WTC11 (cell line): ENCODE measurements at regions not wholly inside any gene's neighbourhood (a gene's known extent, or its start where the extent isn't known, plus 50 kb on each side); places are given as distances from the start of the nearest gene placed in this dataset.

Experiments
- ATAC-seq: fragments of 200-7000 bp; cut with Tn5 transposase; 2 replicates; pipeline ENCODE4 v1.10.0; 2021; ENCODE audit warnings: mild to moderate bottlenecking, moderate library complexity
- CTCF ChIA-PET: fragments of 300-600 bp; sonication (Branson Sonifier 250); formaldehyde crosslinking; loops from one replicate; lab custom pipeline; 2021; ENCODE audit warnings: antibody characterized with exemption; lab: Charles Lee
- POLR2A ChIA-PET: fragments of 350-600 bp; sonication (Branson Sonifier 250); formaldehyde crosslinking; loops from one replicate; lab custom pipeline; 2021; ENCODE audit warnings: antibody characterized with exemption; lab: Charles Lee
- DNase-seq: peaks from one replicate; pipeline ENCODE4 v3.0.0; 2021; ENCODE audit warnings: low spot score
- H3K27ac Mint-ChIP-seq: 2 replicates; pipeline ENCODE4 v1.8.0; 2021; ENCODE audit warnings: mixed read lengths
- H3K27me3 Mint-ChIP-seq: 2 replicates; pipeline ENCODE4 v1.8.0; 2021; ENCODE audit warnings: low read depth, mild to moderate bottlenecking, moderate library complexity, mixed read lengths
- H3K36me3 Mint-ChIP-seq: 2 replicates; pipeline ENCODE4 v1.8.0; 2021; ENCODE audit warnings: mixed read lengths
- H3K4me1 Mint-ChIP-seq: 2 replicates; pipeline ENCODE4 v1.8.0; 2022; ENCODE audit warnings: mixed read lengths
- H3K4me3 Mint-ChIP-seq: 2 replicates; pipeline ENCODE4 v1.8.0; 2021; ENCODE audit warnings: mild to moderate bottlenecking, moderate library complexity, mixed read lengths
- H3K9me3 Mint-ChIP-seq: 2 replicates; pipeline ENCODE4 v1.8.0; 2021; ENCODE audit warnings: mixed read lengths
- AFF4 ChIP-seq: sonication (generic); formaldehyde crosslinking; IDR thresholded peaks from 2 replicates; pipeline ENCODE4 v1.8.1; 2023; ENCODE audit warnings: mild to moderate bottlenecking, missing genetic modification reagents, borderline replicate concordance
- AR ChIP-seq: fragments of 250-450 bp; sonication (Bioruptor Pico); IDR thresholded peaks from 2 replicates; pipeline ENCODE4 v1.9.0; 2021; ENCODE audit warnings: mild to moderate bottlenecking
- ATF6 ChIP-seq: sonication (generic); formaldehyde crosslinking; IDR thresholded peaks from 2 replicates; pipeline ENCODE4 v1.8.1; 2023; ENCODE audit warnings: mild to moderate bottlenecking, missing genetic modification reagents
- NR1H2 ChIP-seq: sonication (generic); formaldehyde crosslinking; IDR thresholded peaks from 2 replicates; pipeline ENCODE4 v1.9.0; 2021; ENCODE audit warnings: mild to moderate bottlenecking, moderate library complexity, missing genetic modification reagents
- ZNF512 ChIP-seq: sonication (generic); formaldehyde crosslinking; IDR thresholded peaks from 2 replicates; pipeline ENCODE4 v1.8.1; 2022; ENCODE audit warnings: missing genetic modification reagents, borderline replicate concordance

GRCh38 chr3:164306042-164306441 lies 772.3 kb downstream of the SI start:
- DNase-seq = no peak
- H3K27me3 Mint-ChIP-seq = no peaks in the 10 kb centered on the region
- no peak for ATAC-seq

More at GRCh38 chr3:164306042-164306441, 772.3 kb downstream of the SI start:
- POLR2A ChIA-PET = no interaction called here
- Mint-ChIP-seq H3K9me3 (peaks cover 54% of the 10 kb centered on the region), H3K27ac (no peak overlapping the region), H3K36me3 (peaks cover 32% of the 10 kb centered on the region), H3K4me1 (no peaks in the 10 kb centered on the region), H3K4me3 (no peak overlapping the region)
- TF ChIP-seq NR1H2 (CRISPR knock-in tag) = no peak
- TF ChIP-seq AFF4 (CRISPR knock-in tag) = no peak
- no peak for TF ChIP-seq AR (CRISPR knock-in tag)
- no peak for TF ChIP-seq ATF6 (CRISPR knock-in tag)
- TF ChIP-seq ZNF512 (CRISPR knock-in tag) = no peak
- CTCF ChIA-PET = no interaction called here
